DND-41 (cell line): ENCODE measurements at regions not wholly inside any gene's neighbourhood (a gene's known extent, or its start where the extent isn't known, plus 50 kb on each side); places are given as distances from the start of the nearest gene placed in this dataset.

ENCODE experiments used
- ATAC-seq: fragments of 200-7000 bp; cut with Tn5 transposase; 3 replicates; pipeline ENCODE4 v1.9.1; 2021; ENCODE audit warnings: low read depth; ENCODE audit not compliant: insufficient read depth
- DNase-seq: peaks from one replicate; pipeline ENCODE4 v3.0.0-alpha.2; 2020
- H2AFZ ChIP-seq: 2 replicates; pipeline ENCODE4 v1.6.0; 2012; ENCODE audit warnings: low read depth, low read length
- H3K27ac ChIP-seq: 2 replicates; pipeline ENCODE4 v1.5.1; 2012; ENCODE audit warnings: low read length, inconsistent platforms
- H3K27me3 ChIP-seq: fragments of 200-600 bp; sonication (generic); 2 replicates; pipeline ENCODE4 v1.6.0; 2012; ENCODE audit warnings: low read length, mild to moderate bottlenecking, inconsistent platforms; ENCODE audit not compliant: insufficient read depth, poor library complexity
- H3K36me3 ChIP-seq: 2 replicates; pipeline ENCODE4 v1.5.1; 2012; ENCODE audit warnings: low read length, inconsistent platforms; ENCODE audit not compliant: insufficient read depth
- H3K4me1 ChIP-seq: 2 replicates; pipeline ENCODE4 v1.5.1; 2012; ENCODE audit warnings: mild to moderate bottlenecking, low read length; ENCODE audit not compliant: insufficient read depth
- H3K4me2 ChIP-seq: 2 replicates; pipeline ENCODE4 v1.6.0; 2012; ENCODE audit warnings: mild to moderate bottlenecking, moderate library complexity, low read length, inconsistent platforms; ENCODE audit not compliant: insufficient read depth
- H3K4me3 ChIP-seq, 2 experiments: fragments of 200-600 bp in 1 of 2; shearing (Covaris generic) in 1 of 2; 2 replicates each; pipeline ENCODE4 v1.5.1; 2012 to 2016; ENCODE audit warnings: inconsistent platforms in 2 of 2, low read length in 2 of 2, mild to moderate bottlenecking in 2 of 2, low read depth in 1 of 2, moderate library complexity in 1 of 2
- H3K79me2 ChIP-seq: 2 replicates; pipeline ENCODE4 v1.6.0; 2012; ENCODE audit warnings: low read length, inconsistent platforms; ENCODE audit not compliant: insufficient read depth
- H3K9ac ChIP-seq: 2 replicates; pipeline ENCODE4 v1.6.0; 2012; ENCODE audit warnings: low read depth, mild to moderate bottlenecking, inconsistent platforms, low read length, moderate library complexity
- H3K9me3 ChIP-seq: 2 replicates; pipeline ENCODE4 v1.5.1; 2012; ENCODE audit warnings: low read length, moderate library complexity, mild to moderate bottlenecking, inconsistent platforms; ENCODE audit not compliant: insufficient read depth, severe bottlenecking
- H4K20me1 ChIP-seq: 2 replicates; pipeline ENCODE4 v1.6.0; 2012; ENCODE audit warnings: low read length; ENCODE audit not compliant: insufficient read depth
- CTCF ChIP-seq: IDR thresholded peaks from 2 replicates; pipeline ENCODE4 v1.5.1; 2012; ENCODE audit warnings: borderline replicate concordance, low read length, moderate library complexity, mild to moderate bottlenecking; ENCODE audit not compliant: poor library complexity, severe bottlenecking; ENCODE audit errors: extremely low read depth
- EZH2 ChIP-seq: IDR thresholded peaks from 3 replicates; pipeline ENCODE4 v1.6.1; 2012; ENCODE audit warnings: borderline replicate concordance, low read depth, mild to moderate bottlenecking, moderate library complexity, low read length, inconsistent platforms; ENCODE audit not compliant: severe bottlenecking

- TF ChIP-seq CTCF = no peak
- no peak for TF ChIP-seq EZH2
- Histone ChIP-seq H3K79me2 (no peaks in the 10 kb centered on the region), H3K9me3 (no peaks in the 10 kb centered on the region), H3K36me3 (no peaks in the 10 kb centered on the region), H3K4me1 (no peaks in the 10 kb centered on the region), H3K27me3 (no peaks in the 10 kb centered on the region), H3K9ac (no peak overlapping the region), H3K4me3 (no peak overlapping the region), H3K27ac (no peak overlapping the region), H3K4me2 (no peak overlapping the region), H2AFZ (no peak overlapping the region), H4K20me1 (no peaks in the 10 kb centered on the region)
- no peak for DNase-seq
- ATAC-seq = no peak
These were observed 659.8 kb upstream of the KLF4 start for GRCh38 chr9:108149326-108149725.

GRCh38 chr9:108142504-108143201, 653.1 kb upstream of the KLF4 start:
- TF ChIP-seq EZH2 (no peak), CTCF (no peak)
- no peak overlapping the region for H3K9ac ChIP-seq
- no peak overlapping the region for H3K27ac ChIP-seq
- no peak for ATAC-seq
- H3K27me3 ChIP-seq = no peaks in the 10 kb centered on the region
- no peaks in the 10 kb centered on the region for H4K20me1 ChIP-seq
- H3K79me2 ChIP-seq = no peaks in the 10 kb centered on the region
- H3K4me1 ChIP-seq = no peaks in the 10 kb centered on the region
- H2AFZ ChIP-seq = no peak overlapping the region
- DNase-seq = no peak
- H3K9me3 ChIP-seq = no peaks in the 10 kb centered on the region
- no peak overlapping the region for H3K4me2 ChIP-seq
- no peak overlapping the region for H3K4me3 ChIP-seq
- no peaks in the 10 kb centered on the region for H3K36me3 ChIP-seq

GRCh38 chr9:108142142-108142503, 652.6 kb upstream of the KLF4 start:
- no peak overlapping the region for H3K4me2 ChIP-seq
- H3K36me3 ChIP-seq = no peaks in the 10 kb centered on the region
- ATAC-seq (no peak), DNase-seq (no peak)
- no peaks in the 10 kb centered on the region for H3K27me3 ChIP-seq
- no peaks in the 10 kb centered on the region for H3K9me3 ChIP-seq
- no peak overlapping the region for H3K27ac ChIP-seq
- H2AFZ ChIP-seq = no peak overlapping the region
- no peak overlapping the region for H3K4me3 ChIP-seq
- no peak overlapping the region for H3K9ac ChIP-seq
- no peak for TF ChIP-seq CTCF
- no peak for TF ChIP-seq EZH2
- H4K20me1 ChIP-seq = no peaks in the 10 kb centered on the region
- H3K4me1 ChIP-seq = no peaks in the 10 kb centered on the region
- H3K79me2 ChIP-seq = no peaks in the 10 kb centered on the region
